BLaER1 (cell line): ENCODE measurements at regions not wholly inside any gene's neighbourhood (a gene's known extent, or its start where the extent isn't known, plus 50 kb on each side); places are given as distances from the start of the nearest gene placed in this dataset.

ENCODE experiments used
- H3K27ac ChIP-seq: shearing (Covaris generic); formaldehyde crosslinking; 2 replicates; pipeline ENCODE4 v1.8.1; 2022
- H3K27me3 ChIP-seq: shearing (Covaris generic); formaldehyde crosslinking; 2 replicates; pipeline ENCODE4 v1.8.1; 2022
- H3K36me3 ChIP-seq: shearing (Covaris generic); formaldehyde crosslinking; 2 replicates; pipeline ENCODE4 v1.8.1; 2022
- H3K4me1 ChIP-seq: shearing (Covaris generic); formaldehyde crosslinking; 2 replicates; pipeline ENCODE4 v1.8.1; 2022
- H3K4me2 ChIP-seq: shearing (Covaris generic); formaldehyde crosslinking; 2 replicates; pipeline ENCODE4 v1.8.1; 2022
- H3K4me3 ChIP-seq: shearing (Covaris generic); formaldehyde crosslinking; 2 replicates; pipeline ENCODE4 v1.8.1; 2022
- H3K9ac ChIP-seq: shearing (Covaris generic); formaldehyde crosslinking; 2 replicates; pipeline ENCODE4 v1.8.1; 2022
- H3K9me3 ChIP-seq: shearing (Covaris generic); formaldehyde crosslinking; 2 replicates; pipeline ENCODE4 v1.8.1; 2022
- H4K20me1 ChIP-seq: shearing (Covaris generic); formaldehyde crosslinking; 2 replicates; pipeline ENCODE4 v1.8.1; 2022
- Cebpa-rat ChIP-seq: shearing (Covaris generic); IDR thresholded peaks from 2 replicates; pipeline ENCODE4 v1.8.1; 2022

DNA sequence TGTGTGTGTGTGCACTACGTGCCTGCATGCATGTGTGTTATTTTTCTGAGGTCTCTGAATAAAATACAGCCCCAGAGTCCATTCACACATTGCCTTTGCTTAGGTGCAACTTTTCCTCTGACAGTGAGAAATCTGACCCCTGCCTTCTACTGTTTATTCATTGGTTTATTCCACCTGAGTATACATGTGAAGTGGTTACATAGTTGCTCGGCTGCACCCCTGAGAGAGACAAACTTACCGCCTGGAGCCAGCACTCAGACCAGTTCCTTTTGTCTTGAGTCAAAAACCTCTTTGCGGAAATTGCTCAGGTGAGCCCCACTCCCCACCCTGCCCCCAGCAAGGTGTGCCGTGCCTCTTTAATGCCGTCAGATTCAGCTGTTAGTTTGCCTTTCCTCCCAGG, 363.6 kb downstream of the BRD1 start:
- Histone ChIP-seq H3K9ac (no peak overlapping the region), H3K27ac (no peak overlapping the region), H3K4me1 (peaks cover 52% of the 10 kb centered on the region), H3K36me3 (no peaks in the 10 kb centered on the region), H3K4me2 (no peak overlapping the region), H3K27me3 (no peaks in the 10 kb centered on the region), H4K20me1 (no peaks in the 10 kb centered on the region), H3K9me3 (peaks cover 20% of the 10 kb centered on the region), H3K4me3 (no peak overlapping the region)
- TF ChIP-seq Cebpa-rat, result no peak

- H3K36me3 ChIP-seq, result no peaks in the 10 kb centered on the region
- H3K9ac ChIP-seq, result no peak overlapping the region
- H3K4me3 ChIP-seq, result 0 out of 2 replicates have a peak overlapping the region, but pooled peaks have one; percentile 7
- peaks cover 50% of the 10 kb centered on the region for H3K4me1 ChIP-seq
- peaks cover 20% of the 10 kb centered on the region for H3K9me3 ChIP-seq
- no peak for TF ChIP-seq Cebpa-rat
- no peaks in the 10 kb centered on the region for H3K27me3 ChIP-seq
- H3K4me2 ChIP-seq, result peak overlapping the region; percentile 55
- no peaks in the 10 kb centered on the region for H4K20me1 ChIP-seq
- H3K27ac ChIP-seq, result peak overlapping the region; percentile 55; the same call in 1 of the 2 replicates
Observed at GRCh38 chr22:49462795-49463194, 364.9 kb downstream of the BRD1 start.

DNA sequence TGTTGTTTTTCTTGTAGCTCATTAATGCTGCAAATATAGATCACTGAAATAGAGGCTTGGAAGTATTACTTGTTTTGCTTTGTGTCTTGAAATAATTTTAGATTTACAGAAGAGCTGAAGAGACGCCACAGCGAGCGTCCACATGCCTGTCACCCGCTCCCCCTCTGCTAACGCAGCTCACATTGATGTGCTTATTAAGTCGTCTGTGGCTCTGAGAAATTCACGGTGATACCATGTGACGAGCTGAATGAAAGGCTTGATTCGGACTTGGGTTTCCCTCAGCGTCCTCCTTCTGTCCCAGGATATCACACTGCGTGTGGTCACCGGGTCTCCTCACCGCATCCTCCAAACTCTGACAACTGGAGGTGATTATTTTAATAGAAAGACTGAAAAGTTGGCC, 365.4 kb downstream of the BRD1 start:
- H3K4me1 ChIP-seq, result peaks cover 45% of the 10 kb centered on the region
- no peak overlapping the region for H3K9ac ChIP-seq
- no peak overlapping the region for H3K4me3 ChIP-seq
- H4K20me1 ChIP-seq, result no peaks in the 10 kb centered on the region
- H3K4me2 ChIP-seq, result peak overlapping the region; percentile 55
- H3K36me3 ChIP-seq, result no peaks in the 10 kb centered on the region
- no peaks in the 10 kb centered on the region for H3K27me3 ChIP-seq
- peak overlapping the region; percentile 55; the same call in 1 of the 2 replicates for H3K27ac ChIP-seq
- TF ChIP-seq Cebpa-rat, result no peak
- H3K9me3 ChIP-seq, result peaks cover 20% of the 10 kb centered on the region

DNA sequence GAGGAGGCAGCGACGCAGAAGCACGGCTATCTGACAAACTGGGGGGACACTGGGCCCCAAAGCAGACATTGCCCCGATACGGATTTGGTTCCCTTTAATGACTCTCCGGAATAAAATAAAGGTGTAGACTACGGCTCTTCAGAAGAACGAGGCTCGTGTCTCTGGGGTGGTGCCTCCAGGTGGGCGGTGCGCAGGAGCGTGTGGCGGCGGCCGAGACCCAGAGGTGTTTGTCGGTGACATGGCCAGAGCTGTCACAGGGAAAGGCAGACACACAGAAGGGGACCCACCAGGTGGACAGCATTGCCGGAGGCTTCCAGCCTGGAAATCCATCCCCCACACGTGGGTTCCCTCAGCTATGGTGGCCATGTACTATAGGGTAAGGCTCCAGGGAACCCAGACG, 366.0 kb downstream of the BRD1 start:
- Histone ChIP-seq H4K20me1 (no peaks in the 10 kb centered on the region), H3K9ac (no peak overlapping the region), H3K4me2 (no peak overlapping the region), H3K9me3 (peaks cover 20% of the 10 kb centered on the region), H3K27ac (no peak overlapping the region), H3K36me3 (no peaks in the 10 kb centered on the region), H3K4me1 (peaks cover 39% of the 10 kb centered on the region), H3K27me3 (no peaks in the 10 kb centered on the region), H3K4me3 (no peak overlapping the region)
- TF ChIP-seq Cebpa-rat, result no peak

DNA sequence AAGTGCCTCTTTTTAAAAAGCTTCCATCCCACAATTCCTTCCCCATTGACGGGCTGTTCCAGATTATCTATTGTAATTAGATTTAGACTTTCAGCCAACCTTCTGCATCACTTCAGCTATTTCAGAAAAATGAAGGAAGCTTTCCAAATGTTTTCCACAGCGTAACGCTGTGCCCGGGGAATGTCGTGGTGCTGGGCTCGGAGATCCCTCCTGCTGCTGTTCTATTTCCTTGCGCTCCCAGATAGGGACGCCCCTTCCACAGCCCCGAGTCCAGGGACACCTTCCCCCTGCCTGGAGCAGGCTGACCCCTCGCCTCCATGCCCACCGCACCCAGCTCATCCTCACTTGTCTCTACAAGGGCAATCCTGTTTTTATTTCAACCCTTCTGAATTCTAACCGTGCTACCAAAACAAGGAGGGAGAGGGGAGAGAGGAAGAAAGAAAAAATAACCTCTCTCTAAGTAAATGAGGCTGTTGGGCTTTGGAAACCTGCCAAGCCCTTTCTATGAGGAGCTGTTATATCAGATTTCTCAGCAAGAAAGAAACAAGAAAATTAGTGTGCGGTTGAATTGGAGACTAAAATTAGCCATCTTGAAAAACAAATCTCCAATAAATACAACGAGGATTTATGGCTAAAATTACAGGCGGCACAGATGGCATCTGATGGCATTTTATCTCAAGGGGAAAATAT, 366.9 kb downstream of the BRD1 start:
- Histone ChIP-seq H3K4me3 (no peak overlapping the region), H3K4me1 (peaks cover 33% of the 10 kb centered on the region), H3K4me2 (peak overlapping the region; percentile 26; the same call in 1 of the 2 replicates), H3K27me3 (no peaks in the 10 kb centered on the region), H3K36me3 (no peaks in the 10 kb centered on the region), H3K9me3 (peaks cover 20% of the 10 kb centered on the region), H4K20me1 (no peaks in the 10 kb centered on the region), H3K9ac (no peak overlapping the region), H3K27ac (no peak overlapping the region)
- no peak for TF ChIP-seq Cebpa-rat

DNA sequence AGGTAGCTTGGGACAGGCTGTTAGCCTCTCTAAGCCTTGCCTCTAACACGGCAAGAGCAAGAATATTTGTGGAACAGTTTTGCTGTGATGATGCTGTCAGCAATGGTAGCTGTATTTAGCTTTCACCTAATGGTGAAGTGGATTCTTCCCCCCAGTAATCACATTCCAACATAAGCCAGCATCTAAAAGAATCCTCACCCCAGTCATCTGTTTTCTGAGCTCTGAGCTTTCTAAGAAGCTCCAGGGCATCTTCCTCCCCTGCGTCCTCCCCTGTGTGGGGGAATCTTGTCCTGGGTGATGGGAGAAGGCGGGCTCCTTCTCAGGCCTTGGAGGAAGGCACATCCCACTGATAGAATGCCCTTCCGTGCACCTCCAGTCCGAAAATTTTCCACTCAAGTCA, 367.6 kb downstream of the BRD1 start:
- H3K9ac ChIP-seq, result no peak overlapping the region
- no peak overlapping the region for H3K4me3 ChIP-seq
- no peaks in the 10 kb centered on the region for H3K27me3 ChIP-seq
- H3K27ac ChIP-seq, result no peak overlapping the region
- H3K4me2 ChIP-seq, result no peak overlapping the region
- H3K36me3 ChIP-seq, result no peaks in the 10 kb centered on the region
- no peaks in the 10 kb centered on the region for H4K20me1 ChIP-seq
- peaks cover 18% of the 10 kb centered on the region for H3K9me3 ChIP-seq
- peaks cover 33% of the 10 kb centered on the region for H3K4me1 ChIP-seq
- no peak for TF ChIP-seq Cebpa-rat

- no peaks in the 10 kb centered on the region for H3K27me3 ChIP-seq
- peaks cover 32% of the 10 kb centered on the region for H3K4me1 ChIP-seq
- H3K9ac ChIP-seq, result no peak overlapping the region
- no peaks in the 10 kb centered on the region for H4K20me1 ChIP-seq
- H3K27ac ChIP-seq, result no peak overlapping the region
- no peak overlapping the region for H3K4me3 ChIP-seq
- no peak for TF ChIP-seq Cebpa-rat
- no peak overlapping the region for H3K4me2 ChIP-seq
- peaks cover 14% of the 10 kb centered on the region for H3K9me3 ChIP-seq
- H3K36me3 ChIP-seq, result no peaks in the 10 kb centered on the region
Observed at GRCh38 chr22:49458708-49459099, 369.0 kb downstream of the BRD1 start.

DNA sequence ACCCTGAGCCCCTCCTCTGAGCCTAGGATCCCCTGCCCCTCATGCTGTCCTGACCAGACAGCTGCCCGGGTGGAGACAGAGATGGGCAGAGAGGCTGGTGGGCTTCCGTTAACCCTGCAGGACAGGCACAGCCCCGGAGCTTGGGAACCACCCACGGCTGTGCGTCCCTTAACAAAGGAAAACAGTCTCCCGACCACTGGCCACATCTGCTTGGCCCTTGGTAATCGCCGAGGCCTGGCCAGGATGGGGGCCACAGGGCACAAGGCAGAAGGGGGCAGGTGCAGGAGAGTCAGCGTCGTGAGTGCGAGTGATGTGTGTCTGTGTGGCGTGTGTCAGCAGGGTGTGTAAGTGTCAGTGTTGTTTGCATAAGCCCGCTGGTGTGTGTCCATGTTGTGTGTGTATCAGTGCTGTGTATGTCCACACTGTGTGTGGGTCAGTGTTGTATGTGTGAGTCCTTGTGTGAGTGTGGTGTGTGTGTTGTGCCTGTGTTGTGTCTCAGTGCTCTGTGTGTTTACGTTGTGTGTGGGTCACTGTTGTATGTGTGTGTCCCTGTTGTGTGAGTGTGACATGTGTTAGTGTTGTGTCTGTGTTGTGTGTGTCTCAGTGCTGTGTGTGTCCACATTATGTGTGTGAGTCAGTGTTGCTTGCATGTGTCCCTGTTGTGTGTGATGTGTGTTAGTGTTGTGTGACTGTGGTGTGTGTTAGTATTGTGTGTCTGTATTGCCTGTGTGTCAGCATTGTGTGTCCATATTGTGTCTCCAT, 369.5 kb downstream of the BRD1 start:
- H3K27ac ChIP-seq, result no peak overlapping the region
- H3K27me3 ChIP-seq, result no peaks in the 10 kb centered on the region
- no peak for TF ChIP-seq Cebpa-rat
- H3K4me2 ChIP-seq, result no peak overlapping the region
- H3K4me3 ChIP-seq, result no peak overlapping the region
- peaks cover 8% of the 10 kb centered on the region for H3K9me3 ChIP-seq
- no peak overlapping the region for H3K9ac ChIP-seq
- peaks cover 26% of the 10 kb centered on the region for H3K4me1 ChIP-seq
- H3K36me3 ChIP-seq, result no peaks in the 10 kb centered on the region
- no peaks in the 10 kb centered on the region for H4K20me1 ChIP-seq

DNA sequence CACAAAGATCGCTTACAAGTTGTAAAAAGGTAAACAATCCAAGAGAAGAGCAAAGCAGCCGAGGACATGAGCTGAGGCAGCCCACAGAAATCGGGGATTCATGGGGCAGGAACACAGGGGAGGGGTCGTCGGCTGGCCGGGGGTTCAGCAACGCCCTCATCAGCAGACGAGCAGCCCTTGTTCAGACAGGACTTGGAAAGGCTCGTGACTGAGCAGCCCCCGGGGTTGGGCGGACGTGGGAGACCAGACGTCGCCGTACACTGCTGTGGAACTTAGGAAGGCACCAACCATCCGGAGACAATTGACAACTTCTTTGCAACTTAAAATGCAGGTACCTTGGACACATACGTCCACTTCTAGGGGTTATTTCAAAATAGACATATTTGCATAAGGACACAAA, 370.5 kb downstream of the BRD1 start:
- Histone ChIP-seq H3K9me3 (no peaks in the 10 kb centered on the region), H3K4me3 (no peak overlapping the region), H3K27me3 (no peaks in the 10 kb centered on the region), H4K20me1 (no peaks in the 10 kb centered on the region), H3K9ac (no peak overlapping the region), H3K4me2 (no peak overlapping the region), H3K27ac (no peak overlapping the region), H3K4me1 (peaks cover 16% of the 10 kb centered on the region), H3K36me3 (no peaks in the 10 kb centered on the region)
- TF ChIP-seq Cebpa-rat, result no peak

DNA sequence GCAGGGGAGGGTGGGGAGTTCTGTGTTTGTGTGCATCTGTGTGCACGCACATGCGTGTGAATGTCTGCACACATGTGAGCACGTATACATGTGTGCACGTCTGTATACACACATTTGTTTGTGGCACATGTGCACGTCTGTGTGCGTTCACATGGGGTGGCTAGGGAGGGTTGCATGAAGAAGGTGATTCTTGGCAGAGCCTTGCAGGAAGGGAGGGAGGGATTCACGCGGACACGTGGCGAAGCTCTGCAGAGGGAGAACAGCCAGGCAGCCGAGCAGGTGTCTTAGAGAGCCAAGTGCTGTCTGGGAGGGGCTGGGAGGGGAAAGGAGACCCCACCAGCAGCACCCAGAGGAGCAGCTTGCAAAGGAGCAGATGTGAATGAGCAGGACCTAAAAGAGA, 372.1 kb downstream of the BRD1 start:
- no peaks in the 10 kb centered on the region for H3K36me3 ChIP-seq
- no peaks in the 10 kb centered on the region for H3K9me3 ChIP-seq
- no peaks in the 10 kb centered on the region for H4K20me1 ChIP-seq
- no peak overlapping the region for H3K27ac ChIP-seq
- no peak overlapping the region for H3K4me3 ChIP-seq
- TF ChIP-seq Cebpa-rat, result no peak
- H3K9ac ChIP-seq, result no peak overlapping the region
- peaks cover under 1% of the 10 kb centered on the region for H3K4me1 ChIP-seq
- peaks cover 3% of the 10 kb centered on the region; the same call in 1 of the 2 replicates for H3K27me3 ChIP-seq
- H3K4me2 ChIP-seq, result no peak overlapping the region
